Fibroblast of pulmonary artery (primary cell): ENCODE measurements at regions not wholly inside any gene's neighbourhood (a gene's known extent, or its start where the extent isn't known, plus 50 kb on each side); places are given as distances from the start of the nearest gene placed in this dataset.

Experiments
- DNase-seq: peaks from one replicate; pipeline ENCODE4 v3.0.0-alpha.2; 2010; ENCODE audit warnings: low read depth
- H3K4me3 ChIP-seq: replicated peaks from 2 replicates; pipeline ENCODE4 v1.5.1; 2011; ENCODE audit warnings: low read depth, mild to moderate bottlenecking, control low read depth, low read length, moderate library complexity
- TF ChIP-seq, protein P1 (sequence below): IDR thresholded peaks from 2 replicates; pipeline ENCODE4 v1.5.1; 2011; ENCODE audit warnings: mild to moderate bottlenecking, control low read depth, low read length, inconsistent platforms; ENCODE audit errors: missing control alignments

DNA sequence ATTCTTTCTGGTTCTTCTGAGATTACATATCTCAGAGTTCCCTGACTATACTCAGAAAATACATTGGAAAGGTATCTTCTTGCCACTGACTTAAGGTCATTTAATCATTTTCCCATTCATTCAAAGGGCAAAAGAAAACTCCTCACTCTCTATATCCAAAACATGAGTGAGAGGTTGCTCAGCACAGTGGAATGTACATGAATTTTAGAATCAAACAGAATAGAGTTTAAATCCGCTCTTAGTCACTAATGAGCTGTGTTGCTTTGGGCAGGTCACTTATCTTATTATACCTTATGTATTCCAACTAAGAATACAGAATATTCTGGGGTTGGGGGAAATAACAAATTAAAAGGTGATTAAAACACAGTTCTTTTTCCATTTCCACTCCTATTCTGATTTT lies 452.6 kb upstream of the KLF12 start:
- DNase-seq = no peak
- TF ChIP-seq, protein P1, sequence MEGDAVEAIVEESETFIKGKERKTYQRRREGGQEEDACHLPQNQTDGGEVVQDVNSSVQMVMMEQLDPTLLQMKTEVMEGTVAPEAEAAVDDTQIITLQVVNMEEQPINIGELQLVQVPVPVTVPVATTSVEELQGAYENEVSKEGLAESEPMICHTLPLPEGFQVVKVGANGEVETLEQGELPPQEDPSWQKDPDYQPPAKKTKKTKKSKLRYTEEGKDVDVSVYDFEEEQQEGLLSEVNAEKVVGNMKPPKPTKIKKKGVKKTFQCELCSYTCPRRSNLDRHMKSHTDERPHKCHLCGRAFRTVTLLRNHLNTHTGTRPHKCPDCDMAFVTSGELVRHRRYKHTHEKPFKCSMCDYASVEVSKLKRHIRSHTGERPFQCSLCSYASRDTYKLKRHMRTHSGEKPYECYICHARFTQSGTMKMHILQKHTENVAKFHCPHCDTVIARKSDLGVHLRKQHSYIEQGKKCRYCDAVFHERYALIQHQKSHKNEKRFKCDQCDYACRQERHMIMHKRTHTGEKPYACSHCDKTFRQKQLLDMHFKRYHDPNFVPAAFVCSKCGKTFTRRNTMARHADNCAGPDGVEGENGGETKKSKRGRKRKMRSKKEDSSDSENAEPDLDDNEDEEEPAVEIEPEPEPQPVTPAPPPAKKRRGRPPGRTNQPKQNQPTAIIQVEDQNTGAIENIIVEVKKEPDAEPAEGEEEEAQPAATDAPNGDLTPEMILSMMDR = no peak
- no peak overlapping the region for H3K4me3 ChIP-seq

DNA sequence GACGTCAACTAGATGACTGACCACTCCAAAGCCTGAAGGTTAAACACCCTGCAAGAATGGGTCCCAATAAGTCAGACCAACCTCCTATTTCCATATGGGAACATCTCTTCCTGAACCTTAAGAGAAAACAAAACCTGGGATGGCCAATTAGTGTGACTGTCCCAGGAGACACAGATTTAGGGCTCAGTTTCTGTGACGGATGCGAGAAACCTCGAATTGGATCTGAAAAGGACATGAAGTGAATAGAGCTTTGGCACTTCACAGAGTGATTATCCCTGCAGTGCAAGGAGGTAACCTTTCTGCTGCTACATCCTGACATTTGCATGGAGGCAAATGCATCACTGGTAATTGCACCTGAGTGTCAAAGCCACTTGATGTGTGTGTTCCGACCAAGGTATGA lies 442.2 kb upstream of the KLF12 start:
- DNase-seq = no peak
- TF ChIP-seq, protein P1 = no peak
- no peak overlapping the region for H3K4me3 ChIP-seq

DNA sequence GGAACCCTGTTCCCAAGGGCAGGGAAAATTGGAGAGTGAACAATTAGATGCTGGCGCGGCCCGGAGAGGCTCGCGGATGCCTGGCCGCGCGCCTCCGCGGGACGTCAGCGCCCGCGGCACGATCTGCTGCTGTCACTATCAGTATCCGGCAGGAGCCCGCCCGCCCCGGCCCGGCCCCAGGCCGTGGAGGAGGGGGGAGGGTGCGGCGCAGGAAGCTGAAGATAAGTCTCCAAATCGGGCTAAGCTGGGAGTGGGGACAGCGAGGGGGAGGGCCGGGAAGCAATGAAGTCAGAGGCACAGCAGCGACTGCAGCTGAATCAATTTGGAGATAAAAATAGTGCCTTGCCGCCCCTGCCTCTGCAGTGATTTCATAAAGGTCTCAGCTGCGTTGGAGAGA lies 441.5 kb upstream of the KLF12 start:
- DNase-seq = peak; percentile 60
- H3K4me3 ChIP-seq = peak overlapping the region; percentile 51
- TF ChIP-seq, protein P1 = no peak

DNA sequence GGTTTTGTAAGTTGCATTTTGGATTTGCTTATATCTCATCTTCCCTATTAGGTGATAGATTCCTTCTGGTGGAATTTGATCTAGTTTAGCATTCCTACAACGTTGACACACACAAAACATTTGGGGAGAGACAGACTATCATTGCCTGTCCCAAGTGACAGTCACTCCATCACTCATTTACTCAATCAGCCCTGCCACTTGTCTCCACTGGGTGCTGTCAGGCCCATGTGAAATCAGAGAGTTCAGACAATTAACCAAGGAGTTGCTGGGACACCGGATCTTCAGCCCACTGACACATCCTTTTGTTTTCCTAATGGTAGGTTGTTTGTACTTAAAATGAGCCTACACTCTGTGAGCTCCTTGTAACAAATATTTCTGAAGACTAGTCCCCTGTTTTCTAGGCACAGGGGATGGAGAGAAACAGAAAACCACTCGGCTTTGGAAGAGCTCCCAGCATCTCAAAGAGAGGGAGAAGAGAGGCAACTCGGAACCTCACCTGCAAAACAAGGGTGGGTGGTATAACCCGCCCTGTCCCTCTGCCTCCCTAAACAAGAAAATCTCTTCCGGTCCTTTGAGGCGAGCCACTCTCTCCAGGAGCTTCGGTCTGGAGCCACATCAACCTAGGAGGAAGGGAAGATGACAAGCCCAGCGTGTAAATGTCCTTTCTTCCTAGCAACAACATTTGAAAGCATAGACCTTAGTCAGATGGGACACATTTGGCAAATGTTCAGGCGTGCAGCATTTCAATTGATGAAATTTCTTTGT lies 440.9 kb upstream of the KLF12 start:
- H3K4me3 ChIP-seq = peak overlapping the region; percentile 51
- TF ChIP-seq, protein P1 = no peak
- no peak for DNase-seq

DNA sequence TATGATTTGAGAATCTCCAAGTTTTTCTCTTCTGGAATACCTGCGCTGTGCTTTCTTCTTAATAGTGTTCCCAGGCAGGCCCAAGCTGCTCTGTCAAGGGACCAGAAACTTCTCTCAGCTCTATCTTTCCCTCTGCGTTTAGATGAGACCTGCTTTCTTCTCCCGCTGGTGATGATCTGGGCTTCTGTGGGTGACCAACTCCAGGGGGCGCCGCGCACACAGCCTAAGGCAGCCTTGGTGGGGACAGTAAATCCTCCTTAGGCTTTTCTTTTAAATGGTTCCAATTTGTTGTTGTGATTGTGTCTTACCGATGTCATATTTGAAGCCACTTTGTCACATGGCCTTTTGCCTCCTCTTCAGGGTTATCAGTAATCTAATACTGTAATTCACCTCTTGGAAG lies 439.4 kb upstream of the KLF12 start:
- no peak for DNase-seq
- H3K4me3 ChIP-seq = no peak overlapping the region
- TF ChIP-seq, protein P1 = peak; percentile 19

DNA sequence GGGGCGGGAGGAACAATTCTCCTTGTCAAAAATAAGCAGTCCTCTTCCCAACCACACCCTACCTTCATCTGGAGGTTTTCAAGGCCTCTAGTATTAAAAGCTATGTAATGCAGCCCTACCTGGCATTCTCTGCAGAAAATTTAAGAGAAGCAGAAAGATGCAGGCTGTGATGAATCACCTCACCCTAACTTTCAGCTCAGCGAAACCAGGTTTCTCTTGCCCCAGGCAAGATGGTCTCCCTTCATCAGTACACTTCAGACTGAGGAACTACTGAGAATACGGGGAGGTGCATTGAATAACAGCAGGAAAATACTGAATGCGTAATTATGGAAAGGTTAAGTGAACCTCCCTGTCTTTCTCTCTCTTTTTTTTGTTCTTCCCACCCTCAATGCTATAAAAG lies 437.6 kb upstream of the KLF12 start:
- DNase-seq = no peak
- no peak overlapping the region for H3K4me3 ChIP-seq
- TF ChIP-seq, protein P1 = no peak

DNA sequence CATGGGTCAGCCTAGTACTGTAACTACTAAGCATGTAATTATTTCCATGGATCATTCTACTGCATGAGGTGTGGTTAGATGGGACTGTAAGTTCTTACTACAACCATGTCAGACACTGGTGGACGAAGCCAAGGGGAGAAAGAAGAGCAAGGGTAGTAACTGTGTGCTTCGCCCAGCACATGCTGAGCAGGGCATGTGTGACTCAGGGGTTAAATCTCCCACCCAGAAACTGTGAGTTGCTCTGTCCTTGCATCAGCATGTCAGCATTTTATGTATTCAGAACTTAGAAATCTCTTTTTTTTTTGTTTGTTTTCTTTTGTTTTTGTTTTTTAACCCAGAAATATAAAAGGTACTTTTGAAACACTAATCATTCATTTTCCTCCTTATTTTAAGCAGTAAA lies 436.6 kb upstream of the KLF12 start:
- TF ChIP-seq, protein P1 = no peak
- DNase-seq = peak; percentile 44

More for the DNA sequence above, 436.6 kb upstream of the KLF12 start:
- H3K4me3 ChIP-seq = no peak overlapping the region
